ENCODE measurements at regions not wholly inside any gene's neighbourhood (a gene's known extent, or its start where the extent isn't known, plus 50 kb on each side); places are given as distances from the start of the nearest gene placed in this dataset.

DNA sequence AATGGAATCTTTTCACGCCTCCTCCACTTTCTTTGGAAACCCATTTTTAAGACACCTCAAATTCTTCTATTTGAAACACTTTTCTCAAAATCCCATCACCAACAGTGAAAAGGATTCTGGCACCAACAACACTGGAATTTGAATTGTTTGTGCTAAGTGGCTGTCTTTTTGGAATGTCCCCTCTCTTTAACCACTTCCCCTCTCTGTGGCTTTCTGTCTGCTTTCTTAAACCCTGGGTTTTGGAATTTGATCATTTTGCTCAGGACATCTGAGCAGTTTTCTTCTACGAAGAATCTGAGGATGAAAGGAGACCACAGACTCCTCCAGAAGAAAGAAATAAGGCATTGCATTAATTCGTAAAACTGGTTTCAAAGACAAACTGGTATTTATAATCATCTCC is 89.0 kb downstream of the MXRA5 start:
- DNase-seq (ENCODE audit: low spot score in 2 of 2): no peak
- no peak overlapping the region for H3K27ac ChIP-seq
- H3K4me1 ChIP-seq: no peaks in the 10 kb centered on the region
- H3K9me3 ChIP-seq: no peaks in the 10 kb centered on the region
- no peaks in the 10 kb centered on the region for H3K36me3 ChIP-seq
- H3K4me3 ChIP-seq: no peak overlapping the region
- no peaks in the 10 kb centered on the region for H3K27me3 ChIP-seq
- WGBS: 82% methylated on average over 3 of the region's 3 CpGs
- TF ChIP-seq, protein P1, sequence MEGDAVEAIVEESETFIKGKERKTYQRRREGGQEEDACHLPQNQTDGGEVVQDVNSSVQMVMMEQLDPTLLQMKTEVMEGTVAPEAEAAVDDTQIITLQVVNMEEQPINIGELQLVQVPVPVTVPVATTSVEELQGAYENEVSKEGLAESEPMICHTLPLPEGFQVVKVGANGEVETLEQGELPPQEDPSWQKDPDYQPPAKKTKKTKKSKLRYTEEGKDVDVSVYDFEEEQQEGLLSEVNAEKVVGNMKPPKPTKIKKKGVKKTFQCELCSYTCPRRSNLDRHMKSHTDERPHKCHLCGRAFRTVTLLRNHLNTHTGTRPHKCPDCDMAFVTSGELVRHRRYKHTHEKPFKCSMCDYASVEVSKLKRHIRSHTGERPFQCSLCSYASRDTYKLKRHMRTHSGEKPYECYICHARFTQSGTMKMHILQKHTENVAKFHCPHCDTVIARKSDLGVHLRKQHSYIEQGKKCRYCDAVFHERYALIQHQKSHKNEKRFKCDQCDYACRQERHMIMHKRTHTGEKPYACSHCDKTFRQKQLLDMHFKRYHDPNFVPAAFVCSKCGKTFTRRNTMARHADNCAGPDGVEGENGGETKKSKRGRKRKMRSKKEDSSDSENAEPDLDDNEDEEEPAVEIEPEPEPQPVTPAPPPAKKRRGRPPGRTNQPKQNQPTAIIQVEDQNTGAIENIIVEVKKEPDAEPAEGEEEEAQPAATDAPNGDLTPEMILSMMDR (IDR thresholded peaks at IDR 0.05): no peak
- TF ChIP-seq POLR2AphosphoS5 (IDR thresholded peaks at IDR 0.05) (no peak), POLR2A (IDR thresholded peaks at IDR 0.05) (no peak), EP300 (IDR thresholded peaks at IDR 0.05) (no peak)

DNA sequence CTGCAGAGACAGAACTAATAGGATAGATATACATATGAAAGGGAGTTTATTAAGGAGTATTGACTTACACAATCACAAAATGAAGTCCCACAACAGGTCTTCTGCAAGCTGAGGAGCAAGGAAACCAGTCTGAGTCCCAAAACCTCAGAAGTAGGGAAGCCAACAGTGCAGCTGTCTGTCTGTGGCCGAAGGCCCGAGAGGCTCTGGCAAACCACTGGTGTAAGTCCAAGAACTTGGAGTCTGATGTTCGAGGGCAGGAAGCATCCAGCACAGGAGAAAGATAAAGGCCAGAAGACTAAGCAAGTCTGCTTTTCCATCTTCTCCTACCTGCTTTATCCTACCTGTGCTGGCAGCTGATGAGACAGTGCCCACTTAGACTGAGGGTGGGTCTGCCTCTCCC is 89.6 kb downstream of the MXRA5 start:
- no peak for DNase-seq (ENCODE audit: low spot score in 2 of 2)
- H3K4me3 ChIP-seq: no peak overlapping the region

DNA sequence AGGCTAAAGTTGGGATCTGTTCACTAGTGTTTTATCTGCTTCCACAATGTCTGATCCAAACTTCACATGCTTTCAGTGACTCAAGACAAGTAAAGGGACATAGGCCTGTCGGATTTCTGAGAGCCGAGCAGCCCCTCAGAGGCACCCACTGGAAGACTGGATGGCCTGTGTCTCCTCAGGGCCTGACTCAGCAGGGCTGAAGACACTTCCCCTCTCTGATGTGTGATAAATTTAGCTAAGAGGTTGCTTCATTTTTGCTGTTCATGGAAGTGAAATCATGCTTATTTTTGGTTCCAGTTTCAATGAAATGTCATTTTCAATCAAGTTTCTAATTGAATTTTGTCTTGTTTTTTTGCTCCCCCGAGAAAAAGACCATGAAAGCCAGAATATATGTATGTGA is 93.7 kb downstream of the MXRA5 start:
- TF ChIP-seq POLR2A (IDR thresholded peaks at IDR 0.05): no peak
- no peak for TF ChIP-seq POLR2AphosphoS5 (IDR thresholded peaks at IDR 0.05)
- TF ChIP-seq EP300 (IDR thresholded peaks at IDR 0.05): no peak
- TF ChIP-seq, protein P1 (IDR thresholded peaks at IDR 0.05): no peak
- Histone ChIP-seq H3K27ac (no peak overlapping the region), H3K4me3 (no peak overlapping the region), H3K9me3 (no peaks in the 10 kb centered on the region), H3K36me3 (no peaks in the 10 kb centered on the region), H3K27me3 (no peaks in the 10 kb centered on the region), H3K4me1 (no peaks in the 10 kb centered on the region)
- WGBS: 77% methylated on average over 3 of the region's 3 CpGs
- no peak for DNase-seq (ENCODE audit: low spot score in 2 of 2)

More for the DNA sequence above, 89.6 kb downstream of the MXRA5 start:
- H3K27ac ChIP-seq: no peak overlapping the region
- H3K4me1 ChIP-seq: no peaks in the 10 kb centered on the region
- WGBS: 82% methylated on average over 3 of the region's 3 CpGs
- H3K36me3 ChIP-seq: no peaks in the 10 kb centered on the region
- no peaks in the 10 kb centered on the region for H3K9me3 ChIP-seq
- no peaks in the 10 kb centered on the region for H3K27me3 ChIP-seq
- TF ChIP-seq, protein P1 (IDR thresholded peaks at IDR 0.05): no peak
- no peak for TF ChIP-seq POLR2AphosphoS5 (IDR thresholded peaks at IDR 0.05)
- no peak for TF ChIP-seq EP300 (IDR thresholded peaks at IDR 0.05)
- TF ChIP-seq POLR2A (IDR thresholded peaks at IDR 0.05): no peak

DNA sequence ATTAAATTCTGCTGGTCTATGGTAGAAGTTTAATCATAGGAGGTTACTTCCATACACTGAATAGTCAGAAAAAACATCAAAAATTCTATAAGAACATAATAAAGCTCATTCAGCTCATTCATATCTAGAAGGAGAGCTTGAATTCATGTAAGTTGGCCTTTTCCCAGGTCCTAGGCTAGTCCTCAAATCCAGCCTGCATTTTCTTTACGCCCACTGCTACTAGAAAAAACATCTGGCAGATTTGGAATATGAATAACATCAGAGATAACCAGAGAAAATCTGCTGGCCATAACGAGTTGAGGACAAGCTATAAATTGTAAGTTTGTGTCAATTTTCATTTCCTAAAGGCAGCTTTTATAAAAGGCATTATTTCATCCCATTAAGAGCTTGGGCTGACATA is 95.5 kb downstream of the MXRA5 start:
- Histone ChIP-seq H3K4me3 (no peak overlapping the region), H3K27ac (no peak overlapping the region), H3K4me1 (no peaks in the 10 kb centered on the region), H3K27me3 (no peaks in the 10 kb centered on the region), H3K36me3 (no peaks in the 10 kb centered on the region), H3K9me3 (no peaks in the 10 kb centered on the region)
- TF ChIP-seq POLR2A (IDR thresholded peaks at IDR 0.05): no peak
- no peak for TF ChIP-seq POLR2AphosphoS5 (IDR thresholded peaks at IDR 0.05)
- TF ChIP-seq, protein P1 (IDR thresholded peaks at IDR 0.05): no peak
- TF ChIP-seq EP300 (IDR thresholded peaks at IDR 0.05): no peak
- DNase-seq (ENCODE audit: low spot score in 2 of 2): no peak
- WGBS: 34% methylated on average over 2 of the region's 2 CpGs

DNA sequence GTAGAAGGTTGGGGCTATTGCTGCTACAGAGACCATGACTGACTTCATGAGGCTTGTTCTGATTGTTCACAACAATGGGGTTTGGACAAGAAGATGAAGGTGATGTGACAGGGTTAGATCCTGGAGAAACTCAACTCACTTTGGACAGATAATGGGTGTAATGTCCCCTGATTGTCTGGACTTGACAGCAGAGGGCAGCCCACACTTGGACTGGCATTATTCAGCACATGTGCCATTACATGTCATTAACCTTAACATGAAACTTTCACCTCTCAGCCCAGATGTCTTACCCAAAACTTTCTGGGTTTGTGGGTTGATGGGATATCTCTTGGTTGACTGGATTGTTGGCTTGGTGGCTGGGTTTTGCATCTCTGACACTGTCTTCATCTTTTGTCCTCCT is 101.5 kb downstream of the MXRA5 start:
- Histone ChIP-seq H3K4me1 (no peaks in the 10 kb centered on the region), H3K9me3 (no peaks in the 10 kb centered on the region), H3K27me3 (no peaks in the 10 kb centered on the region), H3K27ac (no peak overlapping the region), H3K36me3 (no peaks in the 10 kb centered on the region), H3K4me3 (no peak overlapping the region)
- DNase-seq (ENCODE audit: low spot score in 2 of 2): no peak
- TF ChIP-seq, protein P1 (IDR thresholded peaks at IDR 0.05): no peak
- TF ChIP-seq POLR2AphosphoS5 (IDR thresholded peaks at IDR 0.05) (no peak), POLR2A (IDR thresholded peaks at IDR 0.05) (no peak), EP300 (IDR thresholded peaks at IDR 0.05) (no peak)

Measured in suprapubic skin (tissue), 4 donors.